HL-60 (cell line): ENCODE measurements at regions not wholly inside any gene's neighbourhood (a gene's known extent, or its start where the extent isn't known, plus 50 kb on each side); places are given as distances from the start of the nearest gene placed in this dataset.

Source experiments
- DNase-seq, 2 experiments: peaks; one replicate each; pipeline ENCODE4 v3.0.0-alpha.2; 2010 to 2020; ENCODE audit warnings: low read depth in 1 of 2, low spot score in 1 of 2
- H3K27ac ChIP-seq: fragments of 250-450 bp; sonication (Bioruptor Pico); replicated peaks from 2 replicates; pipeline ENCODE4 v1.5.1; 2020; ENCODE audit warnings: mild to moderate bottlenecking, moderate library complexity
- H3K27me3 ChIP-seq: fragments of 250-450 bp; sonication (Bioruptor Pico); 2 replicates; pipeline ENCODE4 v1.5.1; 2021; ENCODE audit warnings: mild to moderate bottlenecking, moderate library complexity; ENCODE audit not compliant: insufficient read depth, poor library complexity, severe bottlenecking
- H3K4me3 ChIP-seq: replicated peaks from 2 replicates; pipeline ENCODE4 v1.5.1; 2011; ENCODE audit warnings: mild to moderate bottlenecking, control low read depth, low read length; ENCODE audit not compliant: insufficient read depth
- GABPA ChIP-seq: IDR thresholded peaks from 2 replicates; pipeline ENCODE4 v1.6.1; 2012; ENCODE audit warnings: low read depth
- POLR2AphosphoS5 ChIP-seq: IDR thresholded peaks from 2 replicates; pipeline ENCODE4 v1.6.1; 2012; ENCODE audit warnings: low read depth
- REST ChIP-seq: IDR thresholded peaks from 2 replicates; pipeline ENCODE4 v1.6.1; 2012; ENCODE audit warnings: low read depth; ENCODE audit not compliant: insufficient replicate concordance
- SPI1 ChIP-seq: IDR thresholded peaks from 2 replicates; pipeline ENCODE4 v1.6.1; 2012; ENCODE audit warnings: low read depth, mild to moderate bottlenecking, borderline replicate concordance
- TF ChIP-seq, protein P1 (sequence below): IDR thresholded peaks from one replicate; pipeline ENCODE4 v1.5.1; 2011; ENCODE audit warnings: low read length, control low read depth, inconsistent platforms; ENCODE audit not compliant: insufficient read depth

GRCh38 chr2:125710561-125710960, 945.4 kb upstream of the GYPC start:
- TF ChIP-seq GABPA (no peak), POLR2AphosphoS5 (no peak), SPI1 (no peak), REST (no peak)
- TF ChIP-seq, protein P1, sequence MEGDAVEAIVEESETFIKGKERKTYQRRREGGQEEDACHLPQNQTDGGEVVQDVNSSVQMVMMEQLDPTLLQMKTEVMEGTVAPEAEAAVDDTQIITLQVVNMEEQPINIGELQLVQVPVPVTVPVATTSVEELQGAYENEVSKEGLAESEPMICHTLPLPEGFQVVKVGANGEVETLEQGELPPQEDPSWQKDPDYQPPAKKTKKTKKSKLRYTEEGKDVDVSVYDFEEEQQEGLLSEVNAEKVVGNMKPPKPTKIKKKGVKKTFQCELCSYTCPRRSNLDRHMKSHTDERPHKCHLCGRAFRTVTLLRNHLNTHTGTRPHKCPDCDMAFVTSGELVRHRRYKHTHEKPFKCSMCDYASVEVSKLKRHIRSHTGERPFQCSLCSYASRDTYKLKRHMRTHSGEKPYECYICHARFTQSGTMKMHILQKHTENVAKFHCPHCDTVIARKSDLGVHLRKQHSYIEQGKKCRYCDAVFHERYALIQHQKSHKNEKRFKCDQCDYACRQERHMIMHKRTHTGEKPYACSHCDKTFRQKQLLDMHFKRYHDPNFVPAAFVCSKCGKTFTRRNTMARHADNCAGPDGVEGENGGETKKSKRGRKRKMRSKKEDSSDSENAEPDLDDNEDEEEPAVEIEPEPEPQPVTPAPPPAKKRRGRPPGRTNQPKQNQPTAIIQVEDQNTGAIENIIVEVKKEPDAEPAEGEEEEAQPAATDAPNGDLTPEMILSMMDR = no peak
- H3K27ac ChIP-seq = no peak overlapping the region
- no peak overlapping the region for H3K4me3 ChIP-seq
- no peaks in the 10 kb centered on the region for H3K27me3 ChIP-seq
- no peak for DNase-seq

DNA sequence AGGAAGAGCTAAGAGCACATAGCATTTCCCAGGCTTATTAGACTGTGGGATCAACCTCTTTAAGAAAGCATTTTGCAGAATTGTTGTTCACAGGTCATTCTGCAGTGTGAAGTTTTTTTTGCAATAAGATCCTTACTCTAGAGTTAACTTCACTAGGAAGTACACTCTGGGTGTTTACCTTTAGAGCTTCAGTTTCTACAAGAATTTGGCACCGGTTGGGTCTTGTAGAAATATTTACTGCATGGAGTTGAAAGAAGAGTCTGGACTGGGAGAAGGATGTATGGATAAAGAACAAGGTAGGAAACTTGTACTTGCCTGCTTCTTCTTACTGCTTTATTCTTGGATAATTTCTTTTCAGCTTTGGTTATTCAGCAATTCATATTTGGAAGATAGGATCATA, 944.9 kb upstream of the GYPC start:
- no peak for TF ChIP-seq GABPA
- TF ChIP-seq, protein P1 = no peak
- TF ChIP-seq SPI1 = no peak
- TF ChIP-seq REST = no peak
- TF ChIP-seq POLR2AphosphoS5 = no peak

GRCh38 chr2:125713533-125713932, 942.4 kb upstream of the GYPC start:
- DNase-seq = no peak
- TF ChIP-seq REST = no peak
- H3K4me3 ChIP-seq = no peak overlapping the region
- no peaks in the 10 kb centered on the region for H3K27me3 ChIP-seq
- no peak overlapping the region for H3K27ac ChIP-seq

More for the DNA sequence above, 944.9 kb upstream of the GYPC start:
- no peak overlapping the region for H3K4me3 ChIP-seq
- H3K27ac ChIP-seq = no peak overlapping the region
- no peaks in the 10 kb centered on the region for H3K27me3 ChIP-seq
- DNase-seq = no peak

- no peak for TF ChIP-seq SPI1
- TF ChIP-seq, protein P1 = no peak
- no peak for TF ChIP-seq REST
- TF ChIP-seq POLR2AphosphoS5 = no peak
- no peak for TF ChIP-seq GABPA
- H3K27ac ChIP-seq = no peak overlapping the region
- no peaks in the 10 kb centered on the region for H3K27me3 ChIP-seq
- no peak overlapping the region for H3K4me3 ChIP-seq
- no peak for DNase-seq
Observed at GRCh38 chr2:125721072-125721721, 934.8 kb upstream of the GYPC start.
